Body of pancreas (tissue), 4 donors: ENCODE measurements at regions not wholly inside any gene's neighbourhood (a gene's known extent, or its start where the extent isn't known, plus 50 kb on each side); places are given as distances from the start of the nearest gene placed in this dataset.

ENCODE experiments used
- ATAC-seq: fragments of 150-250 bp; one replicate; pipeline ENCODE4 v1.9.1; 2016
- DNase-seq, 4 donors: peaks; one replicate each; pipeline ENCODE4 v3.0.0-alpha.2; 2019
- H3K27ac ChIP-seq, 4 donors: fragments of 200-600 bp; sonication (generic); 1 replicate in 3 of 4; 2 replicates in 1 of 4; pipeline versions ENCODE4 v1.5.1 to v1.6.1; 2016 to 2019; ENCODE audit warnings: mild to moderate bottlenecking in 1 of 4, mixed read lengths in 1 of 4, moderate library complexity in 1 of 4
- H3K27me3 ChIP-seq, 2 donors: fragments of 200-600 bp; sonication (generic); one replicate each; pipeline ENCODE4 v1.6.0; 2016; ENCODE audit warnings: mild to moderate bottlenecking in 1 of 2
- H3K36me3 ChIP-seq, 2 donors: fragments of 200-600 bp; sonication (generic); replicated peaks in 1 of 2; 2 replicates each; pipeline ENCODE4 v1.5.1; 2016; ENCODE audit warnings: low read depth in 2 of 2; ENCODE audit not compliant: insufficient read depth in 1 of 2
- H3K4me1 ChIP-seq: fragments of 200-600 bp; sonication (generic); one replicate; pipeline ENCODE4 v1.6.0; 2016
- H3K4me3 ChIP-seq, 2 donors: fragments of 200-600 bp; sonication (generic); 1 replicate in 1 of 2; 2 replicates in 1 of 2; pipeline ENCODE4 v1.5.1; 2016 to 2019
- H3K9me3 ChIP-seq, 3 donors: fragments of 200-600 bp; sonication (generic); 1 replicate in 2 of 3; 2 replicates in 1 of 3; pipeline ENCODE4 v1.5.1; 2016
- POLR2A ChIP-seq, 3 donors: fragments of 450-650 bp; IDR thresholded peaks; one replicate each; pipeline ENCODE4 v1.6.1; 2016; ENCODE audit warnings: antibody characterized with exemption in 3 of 3, mild to moderate bottlenecking in 2 of 3
- WGBS, 2 donors: methylation state at CpG; one replicate each; pipeline ENCODE4 v1.1.5; 2017; 5-methylcytosine and 5-hydroxymethylcytosine counted together
- intact Hi-C: fragments of 100-400 bp; cut with DNase I; formaldehyde crosslinking; loops from one replicate; pipeline ENCODE4 v1.15.1; 2023
- TF ChIP-seq, protein P1 (sequence below), 7 experiments: fragments of 450-650 bp in 4 of 7; fragments of 200-600 bp in 3 of 7; sonication (generic) in 3 of 7; IDR thresholded peaks; one replicate each; pipeline ENCODE4 v1.5.1; 2016 to 2019; ENCODE audit warnings: antibody characterized with exemption in 7 of 7

DNA sequence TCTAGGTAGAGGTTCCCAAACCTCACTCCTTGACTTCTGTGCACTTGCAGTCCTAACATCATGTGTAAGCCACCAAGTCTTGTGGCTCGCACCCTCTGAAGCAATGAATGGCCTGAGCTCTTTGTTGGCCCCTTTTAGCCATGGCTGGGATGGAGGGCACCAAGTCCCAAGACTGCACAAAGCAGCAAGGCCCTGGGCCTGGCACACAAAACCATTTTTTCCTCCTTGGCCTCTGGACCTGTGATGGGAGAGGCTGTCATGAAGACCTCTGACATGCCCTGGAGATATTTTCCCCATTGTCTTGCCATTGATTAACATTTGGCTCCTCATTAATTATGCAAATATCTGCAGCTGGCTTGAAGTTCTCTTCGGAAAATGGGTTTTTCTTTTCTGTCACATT lies 60.3 kb upstream of the MALRD1 start:
- no peaks in the 10 kb centered on the region for H3K4me1 ChIP-seq
- 59 to 62% methylated on average over 2 of the region's 2 CpGs for WGBS, 2 donors
- no peaks in the 10 kb centered on the region for H3K36me3 ChIP-seq
- H3K9me3 ChIP-seq = no peaks in the 10 kb centered on the region
- H3K27ac ChIP-seq = no peak overlapping the region
- TF ChIP-seq, protein P1, sequence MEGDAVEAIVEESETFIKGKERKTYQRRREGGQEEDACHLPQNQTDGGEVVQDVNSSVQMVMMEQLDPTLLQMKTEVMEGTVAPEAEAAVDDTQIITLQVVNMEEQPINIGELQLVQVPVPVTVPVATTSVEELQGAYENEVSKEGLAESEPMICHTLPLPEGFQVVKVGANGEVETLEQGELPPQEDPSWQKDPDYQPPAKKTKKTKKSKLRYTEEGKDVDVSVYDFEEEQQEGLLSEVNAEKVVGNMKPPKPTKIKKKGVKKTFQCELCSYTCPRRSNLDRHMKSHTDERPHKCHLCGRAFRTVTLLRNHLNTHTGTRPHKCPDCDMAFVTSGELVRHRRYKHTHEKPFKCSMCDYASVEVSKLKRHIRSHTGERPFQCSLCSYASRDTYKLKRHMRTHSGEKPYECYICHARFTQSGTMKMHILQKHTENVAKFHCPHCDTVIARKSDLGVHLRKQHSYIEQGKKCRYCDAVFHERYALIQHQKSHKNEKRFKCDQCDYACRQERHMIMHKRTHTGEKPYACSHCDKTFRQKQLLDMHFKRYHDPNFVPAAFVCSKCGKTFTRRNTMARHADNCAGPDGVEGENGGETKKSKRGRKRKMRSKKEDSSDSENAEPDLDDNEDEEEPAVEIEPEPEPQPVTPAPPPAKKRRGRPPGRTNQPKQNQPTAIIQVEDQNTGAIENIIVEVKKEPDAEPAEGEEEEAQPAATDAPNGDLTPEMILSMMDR (IDR thresholded peaks at IDR 0.05) = no peak
- no peak for TF ChIP-seq POLR2A (IDR thresholded peaks at IDR 0.05)
- no peak overlapping the region for H3K4me3 ChIP-seq
- DNase-seq (no peak), ATAC-seq (no peak)
- H3K27me3 ChIP-seq = no peaks in the 10 kb centered on the region
- intact Hi-C loops = no loop called here
